EH (cell line): ENCODE measurements at regions not wholly inside any gene's neighbourhood (a gene's known extent, or its start where the extent isn't known, plus 50 kb on each side); places are given as distances from the start of the nearest gene placed in this dataset.

Source experiments
- DNase-seq: peaks from one replicate; pipeline ENCODE4 v3.0.0-alpha.2; 2015; ENCODE audit warnings: low read depth

DNA sequence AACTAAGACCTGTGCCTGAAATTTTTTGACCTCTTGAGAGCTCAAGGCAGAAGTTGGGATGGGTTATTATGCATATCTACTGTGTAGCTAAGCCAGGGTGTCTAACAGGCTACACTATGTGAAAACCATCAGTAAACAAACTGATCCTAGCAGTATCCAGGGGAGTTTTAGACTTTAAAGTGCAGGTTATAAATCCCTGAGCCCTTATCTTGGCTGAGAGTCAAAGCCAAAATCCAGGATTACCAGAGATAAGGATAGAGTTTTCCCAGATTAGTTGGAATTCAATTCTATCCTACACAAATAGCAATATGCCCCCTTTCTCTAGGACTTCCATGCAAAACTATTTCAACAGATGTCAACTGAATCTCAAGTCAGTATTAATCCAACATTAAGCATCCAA lies 1229.7 kb downstream of the GRIK2 start:
- no peak for DNase-seq

DNA sequence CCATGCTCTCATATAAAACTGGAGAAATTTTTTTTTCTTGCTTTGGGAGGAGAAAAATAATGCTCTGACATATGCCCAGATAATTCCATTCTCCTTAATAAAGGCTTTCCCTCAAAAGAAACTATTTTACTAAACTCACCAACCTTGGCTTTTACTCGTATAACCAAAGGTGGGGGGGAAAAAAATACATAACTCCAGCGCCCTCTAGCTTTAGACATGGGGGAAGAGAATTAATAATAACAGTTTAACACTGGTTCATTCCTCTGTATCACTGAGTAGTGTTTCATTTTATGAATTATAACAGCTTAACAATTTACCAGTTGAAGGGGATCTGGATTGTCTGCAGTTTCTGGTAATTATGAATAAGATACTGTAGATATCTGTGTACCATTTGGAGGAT lies 1226.1 kb downstream of the GRIK2 start:
- peak; percentile 30 for DNase-seq

DNA sequence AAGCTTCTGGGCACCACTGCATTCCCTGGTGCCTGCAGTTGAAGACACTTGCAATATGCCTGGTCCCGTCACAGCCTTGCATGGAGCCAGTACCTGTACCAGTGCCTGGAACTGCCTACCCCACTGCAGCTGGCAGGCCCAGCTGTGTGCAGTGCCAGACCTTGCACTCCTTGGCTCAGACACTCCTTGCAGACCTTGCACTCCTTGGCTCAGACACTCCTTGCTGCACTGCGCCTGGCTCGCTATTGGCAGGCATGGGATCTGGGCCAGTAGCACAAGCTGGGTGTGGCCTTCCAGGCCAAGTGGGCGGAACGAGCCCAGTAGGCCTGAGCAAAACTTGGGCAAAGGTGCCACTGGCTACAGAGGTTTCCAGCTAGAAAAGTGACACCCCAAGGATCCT lies 1189.1 kb downstream of the GRIK2 start:
- no peak for DNase-seq

DNA sequence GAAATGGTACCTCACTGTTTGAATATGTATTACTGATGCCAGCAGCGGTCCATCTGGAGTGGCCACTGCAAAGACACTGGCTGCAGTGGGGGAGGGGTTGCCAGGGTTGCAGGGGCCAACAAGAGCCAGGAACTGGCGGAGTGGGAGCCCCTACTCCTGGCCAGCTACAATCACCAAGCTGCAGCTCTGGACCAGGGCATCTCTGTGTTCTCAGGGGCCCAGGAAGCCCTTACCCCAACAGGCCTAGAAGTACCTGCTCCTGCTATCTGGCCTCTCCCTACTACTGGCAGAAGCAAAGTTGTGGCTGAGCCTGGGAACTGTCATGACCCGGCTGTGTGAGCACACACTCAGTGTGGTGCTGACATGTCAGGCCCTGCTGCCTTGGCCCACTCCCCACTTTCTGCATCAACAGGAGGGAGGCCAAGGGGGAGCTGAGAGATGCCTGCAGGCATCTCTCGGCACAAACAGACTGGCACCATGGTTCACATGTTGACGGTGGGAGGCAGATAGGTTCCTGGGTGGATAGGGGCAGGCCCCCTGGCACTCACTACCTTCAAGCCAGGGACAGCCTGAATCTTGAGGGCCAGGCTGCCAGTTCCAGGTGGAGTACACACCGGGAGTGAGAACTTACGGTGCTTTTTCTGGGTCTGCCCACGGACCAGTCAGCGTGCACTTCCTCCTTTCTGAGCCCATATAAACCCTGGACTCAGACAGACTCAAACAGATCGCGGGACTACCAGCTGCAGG lies 1188.0 kb downstream of the GRIK2 start:
- DNase-seq = no peak

DNA sequence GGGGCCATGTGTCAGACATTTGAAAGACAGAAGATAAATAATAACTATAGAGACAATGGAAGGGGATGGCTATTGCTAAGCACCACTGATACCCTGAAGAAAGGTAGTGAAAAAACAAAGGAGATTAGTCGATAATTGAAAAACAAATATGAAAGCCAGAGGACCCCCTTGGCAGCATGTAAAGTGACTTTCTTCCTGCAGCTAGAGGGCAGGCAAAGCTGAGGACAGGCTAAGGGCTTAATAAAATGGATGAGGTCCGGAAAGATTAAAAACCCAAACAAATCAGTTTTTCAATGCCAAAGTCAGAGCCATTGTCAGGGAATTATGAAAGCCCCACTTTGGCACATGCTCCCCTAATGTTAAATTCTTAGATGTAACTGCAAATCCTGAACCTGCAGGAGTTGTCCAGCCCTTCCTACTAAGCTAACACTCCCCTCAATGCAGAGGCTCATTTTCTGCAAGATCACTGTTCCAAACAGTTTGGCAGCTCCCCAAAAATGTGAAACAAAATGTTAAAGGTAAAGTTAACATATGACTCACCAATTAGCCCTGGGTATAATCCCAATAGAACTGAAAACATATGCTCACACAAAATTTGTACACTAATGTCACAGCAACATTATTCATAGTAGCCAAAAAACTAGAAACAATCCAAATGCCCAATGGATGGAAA lies 1177.9 kb downstream of the GRIK2 start:
- DNase-seq = no peak

DNA sequence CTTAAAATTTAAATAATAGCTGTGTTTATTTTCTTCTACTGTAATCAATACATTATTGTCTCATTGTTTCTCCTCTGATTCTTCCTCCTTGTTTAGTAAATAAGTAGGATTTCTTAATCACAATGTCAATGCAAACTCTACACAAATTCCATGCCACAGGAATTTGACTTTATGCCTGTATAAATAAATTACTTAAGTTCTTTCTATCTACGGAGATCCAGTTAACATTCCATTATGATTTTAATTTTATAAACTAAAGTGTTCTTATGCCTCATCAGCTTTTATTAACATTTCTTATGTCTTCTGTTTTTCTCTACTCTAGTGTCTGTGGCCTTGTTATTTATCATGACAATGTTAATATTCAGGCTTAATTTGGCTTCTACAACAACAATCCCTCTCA lies 1169.2 kb downstream of the GRIK2 start:
- DNase-seq = no peak

DNA sequence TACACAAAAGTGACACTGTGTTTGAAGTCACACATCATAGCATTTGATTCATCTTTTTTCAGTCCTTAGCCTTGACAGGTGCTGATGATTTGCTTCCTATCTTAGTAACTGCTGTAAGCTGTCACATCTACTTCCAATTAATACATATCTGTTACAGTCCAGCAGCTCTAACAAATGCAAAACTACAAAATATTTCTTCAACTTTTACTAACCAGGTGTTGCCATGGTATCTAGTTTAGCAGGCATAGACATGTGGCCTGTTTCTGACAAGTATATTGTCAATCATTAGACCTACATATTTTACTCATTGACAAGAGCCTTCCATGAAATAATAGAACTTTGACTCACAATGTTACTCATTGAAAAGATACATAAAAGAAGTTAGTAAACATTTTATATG lies 1159.7 kb downstream of the GRIK2 start:
- no peak for DNase-seq

DNA sequence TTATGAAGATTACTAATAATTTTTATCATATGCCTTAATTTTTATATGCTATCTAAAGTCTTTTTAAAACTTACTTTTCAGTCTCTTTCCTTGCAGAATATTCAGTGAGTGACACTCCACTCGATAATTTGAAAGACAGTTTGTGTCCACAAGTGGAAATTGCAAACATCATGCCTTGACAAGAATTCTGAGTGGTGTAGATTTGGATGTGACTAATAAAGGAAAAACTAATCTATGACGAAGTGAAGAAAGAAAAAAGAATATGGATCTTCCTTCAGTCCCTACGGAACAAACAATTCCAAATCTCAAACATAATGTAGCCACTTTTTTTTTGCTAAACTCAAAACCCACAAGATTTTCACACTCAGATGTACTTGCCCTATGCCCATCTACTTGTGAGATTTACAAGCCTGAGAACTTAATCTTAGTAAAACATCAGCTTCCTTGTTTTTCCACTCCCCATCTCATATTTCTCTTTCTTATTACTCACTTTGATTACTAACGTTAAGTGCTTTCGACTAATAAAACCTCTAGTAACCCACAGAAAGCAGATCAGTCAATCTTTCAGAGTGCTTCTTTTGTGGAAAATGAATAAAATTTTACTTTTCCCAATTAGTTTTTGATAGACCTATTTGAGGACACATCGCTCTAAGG lies 1155.8 kb downstream of the GRIK2 start:
- no peak for DNase-seq

DNA sequence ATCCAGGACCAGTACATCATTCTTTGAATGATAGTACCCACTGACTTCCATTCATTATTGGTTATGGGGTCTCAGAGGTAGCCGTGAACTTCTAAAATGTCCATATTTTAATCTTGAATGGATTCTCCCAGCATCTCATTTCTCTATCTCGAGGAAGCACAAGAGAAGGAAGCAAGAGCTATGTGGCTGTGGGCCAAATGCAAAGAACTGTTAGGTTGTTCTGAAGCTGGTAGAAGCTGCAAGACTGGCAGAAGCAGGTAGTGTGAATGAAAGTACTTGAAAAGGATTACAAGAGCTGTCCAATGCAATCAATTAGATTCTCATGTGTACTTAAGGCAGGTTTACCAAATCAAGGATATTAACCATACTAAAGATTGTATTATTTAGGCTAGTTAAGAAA lies 1131.8 kb downstream of the GRIK2 start:
- DNase-seq = no peak

DNA sequence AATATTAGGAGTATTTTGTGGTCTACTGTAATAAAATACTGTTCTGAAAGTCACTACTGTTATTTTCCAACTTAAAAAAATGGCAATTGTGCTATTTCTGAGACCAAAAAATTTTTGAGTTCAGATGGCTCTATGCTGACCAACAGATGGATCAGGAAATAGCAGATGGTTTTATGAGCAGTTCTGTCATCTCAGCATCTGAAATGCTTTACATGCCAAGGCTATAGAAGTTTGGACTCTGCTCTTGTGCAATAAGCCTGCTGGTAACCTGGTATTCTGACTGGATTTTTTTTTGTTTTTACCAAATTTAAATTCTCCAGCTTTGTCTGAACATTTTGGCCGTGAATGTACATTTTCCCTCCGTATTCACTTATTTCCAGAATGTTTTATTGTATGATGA lies 1127.5 kb downstream of the GRIK2 start:
- no peak for DNase-seq

DNA sequence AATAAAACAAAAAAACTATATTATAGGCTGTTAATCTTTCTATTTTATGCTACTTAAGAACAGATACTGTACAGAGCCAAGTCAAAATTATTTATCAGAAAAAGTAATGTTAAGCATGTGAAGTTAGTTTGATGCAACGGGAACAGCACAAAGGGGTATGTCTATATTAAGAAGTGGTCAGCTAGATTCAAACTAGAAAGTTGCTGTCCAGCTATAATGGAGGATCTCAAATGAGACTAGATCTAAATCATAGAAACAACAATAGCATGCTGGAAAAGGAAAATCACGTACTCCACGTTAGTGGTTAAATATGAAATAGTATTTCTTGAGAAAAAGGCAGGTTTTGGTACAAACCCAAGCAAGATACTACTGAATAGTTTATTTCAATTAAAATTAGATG lies 1124.0 kb downstream of the GRIK2 start:
- DNase-seq = no peak

DNA sequence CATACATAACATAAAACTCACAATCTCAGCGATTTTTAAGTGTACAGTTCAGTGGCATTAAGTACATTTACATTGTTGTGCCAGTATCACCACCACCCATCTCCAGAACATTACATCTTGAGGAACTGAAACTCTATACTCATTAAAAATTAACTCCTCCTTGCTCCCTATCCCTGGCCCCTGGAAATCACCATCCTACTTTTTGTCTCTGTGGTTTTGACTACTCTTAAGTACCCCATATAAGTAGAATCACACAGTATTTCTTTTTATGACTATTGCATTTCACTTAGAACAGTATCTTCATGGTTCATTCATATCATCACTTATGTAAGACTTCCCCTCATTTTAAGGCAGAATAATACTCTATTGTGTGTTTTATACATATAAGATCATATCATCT lies 1108.1 kb downstream of the GRIK2 start:
- DNase-seq = no peak

DNA sequence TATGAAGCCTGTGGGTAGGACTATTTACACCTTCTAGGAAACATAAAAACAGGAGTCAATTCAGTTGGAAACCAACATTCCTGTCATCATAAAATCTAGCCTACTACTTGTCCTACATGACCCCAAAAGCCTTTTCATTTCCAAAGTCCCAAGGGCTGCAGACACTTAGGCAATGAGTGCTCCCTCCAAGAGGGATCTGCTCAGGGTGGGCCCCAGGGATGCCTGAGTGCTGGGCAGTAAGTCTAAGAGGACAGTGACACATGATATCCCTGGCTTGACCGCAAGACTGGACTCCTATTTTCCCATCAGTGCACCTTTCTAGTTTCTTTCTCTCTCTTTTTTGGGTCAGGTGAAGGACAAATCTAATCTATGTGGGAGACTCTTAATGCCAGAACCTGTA lies 1101.3 kb downstream of the GRIK2 start:
- no peak for DNase-seq

DNA sequence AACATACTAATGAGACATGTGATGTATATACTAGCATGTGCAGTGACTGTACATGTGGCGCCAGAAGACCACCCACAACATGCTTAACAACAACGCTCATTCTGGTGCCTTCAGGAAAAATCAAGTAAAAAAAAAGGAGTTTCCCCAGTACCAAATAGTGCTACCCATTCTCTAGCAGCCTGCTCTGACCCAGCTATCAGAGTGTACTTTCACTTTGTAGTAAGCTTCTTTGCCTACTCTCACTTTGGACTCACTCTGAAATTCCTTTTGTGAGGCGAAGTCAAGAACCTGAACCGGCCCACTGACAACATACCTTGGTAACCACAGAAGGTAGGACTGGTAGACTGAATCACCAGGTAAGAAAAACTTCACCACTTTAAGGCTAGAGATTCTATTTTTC lies 1100.0 kb downstream of the GRIK2 start:
- DNase-seq = no peak

DNA sequence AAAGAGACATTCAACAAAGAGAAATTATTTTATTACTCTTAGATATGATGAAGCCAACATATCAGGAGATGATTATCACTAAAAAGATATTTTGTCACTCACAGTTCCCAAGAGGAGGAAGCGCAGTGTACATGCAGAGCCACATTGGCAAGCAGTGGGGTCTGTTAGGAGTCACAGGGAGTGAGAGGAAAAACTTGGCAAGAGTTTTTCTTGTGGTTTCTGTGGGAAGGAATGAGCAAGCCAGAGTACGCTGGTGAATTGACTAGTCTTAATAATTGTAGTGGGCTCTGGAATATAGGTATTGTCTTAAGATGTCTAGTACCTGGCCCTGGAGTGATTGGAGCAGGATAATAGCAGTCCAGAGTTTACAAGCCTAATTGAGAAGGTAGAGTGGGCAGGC lies 1095.2 kb downstream of the GRIK2 start:
- DNase-seq = peak; percentile 2

DNA sequence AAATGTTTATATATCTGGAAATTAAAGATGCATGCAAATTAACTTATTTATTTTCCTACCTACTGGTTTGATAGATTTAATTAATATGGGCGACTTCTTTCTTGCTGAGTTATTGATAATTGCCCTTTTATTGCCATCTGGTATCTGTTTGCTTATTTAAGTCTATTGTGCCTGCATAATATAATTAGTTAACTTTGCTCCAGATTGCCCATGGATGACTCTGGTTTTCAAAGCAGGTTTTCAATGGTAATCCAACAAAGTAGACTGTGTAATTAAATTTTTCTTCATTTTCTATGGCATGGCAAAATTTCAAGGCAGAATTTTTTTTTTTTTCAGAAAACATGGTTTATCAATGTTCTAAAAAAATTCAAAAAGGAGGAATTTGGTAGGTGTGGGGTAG lies 1092.0 kb downstream of the GRIK2 start:
- DNase-seq = no peak

DNA sequence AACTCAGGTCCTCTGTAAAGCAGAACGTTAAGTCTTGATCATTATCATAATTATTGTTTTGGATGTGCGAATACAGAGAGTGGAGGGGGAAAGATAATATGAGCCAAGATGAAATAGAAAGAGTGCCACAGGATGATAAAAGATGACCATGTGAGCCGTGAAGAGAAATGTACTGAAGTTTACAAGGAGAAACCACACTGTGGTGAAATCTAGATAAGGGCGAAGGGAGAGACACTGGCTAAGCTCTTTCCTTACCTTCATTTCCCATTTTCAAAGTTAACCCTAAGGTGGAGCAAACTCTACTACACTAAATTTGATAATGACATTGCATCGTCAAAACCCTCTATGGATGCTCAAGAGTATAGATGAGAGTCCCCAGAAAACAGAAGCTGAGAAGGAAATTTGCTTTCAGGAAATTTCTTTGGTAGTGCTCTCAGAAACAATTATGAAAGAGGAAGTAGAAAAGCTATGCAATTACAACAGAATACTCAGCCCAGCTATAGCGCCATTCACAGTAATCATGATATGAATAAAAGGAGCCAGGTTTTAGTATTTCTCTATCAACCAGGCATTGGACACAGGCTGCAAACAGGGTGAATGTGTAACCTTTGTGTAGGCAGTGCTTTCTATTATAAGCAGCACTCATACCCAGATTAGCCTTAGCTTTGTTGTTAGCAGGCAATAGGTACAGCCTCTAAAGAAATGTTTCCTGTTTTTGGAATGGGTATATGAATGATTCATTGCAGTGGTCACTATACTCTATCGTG lies 1080.7 kb downstream of the GRIK2 start:
- no peak for DNase-seq

DNA sequence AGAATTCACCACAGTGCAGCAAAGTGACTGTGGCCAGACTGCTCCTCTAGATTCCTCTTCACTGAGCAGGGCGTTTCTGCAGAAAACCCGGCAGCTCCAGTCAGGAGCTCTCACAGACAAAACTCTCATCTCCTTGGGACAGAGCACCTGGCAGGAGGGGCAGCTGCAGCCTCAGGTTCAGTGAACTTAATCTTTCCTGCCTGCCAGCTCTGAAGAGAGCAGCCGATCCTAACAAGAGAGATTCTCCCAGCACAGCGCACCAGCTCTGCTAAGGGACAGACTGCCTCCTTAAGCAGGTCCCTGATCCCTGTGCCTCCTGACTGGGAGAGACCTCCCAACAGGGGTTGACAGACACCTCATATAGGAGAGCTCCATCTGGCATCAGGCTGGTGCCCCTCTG lies 1065.5 kb downstream of the GRIK2 start:
- no peak for DNase-seq

DNA sequence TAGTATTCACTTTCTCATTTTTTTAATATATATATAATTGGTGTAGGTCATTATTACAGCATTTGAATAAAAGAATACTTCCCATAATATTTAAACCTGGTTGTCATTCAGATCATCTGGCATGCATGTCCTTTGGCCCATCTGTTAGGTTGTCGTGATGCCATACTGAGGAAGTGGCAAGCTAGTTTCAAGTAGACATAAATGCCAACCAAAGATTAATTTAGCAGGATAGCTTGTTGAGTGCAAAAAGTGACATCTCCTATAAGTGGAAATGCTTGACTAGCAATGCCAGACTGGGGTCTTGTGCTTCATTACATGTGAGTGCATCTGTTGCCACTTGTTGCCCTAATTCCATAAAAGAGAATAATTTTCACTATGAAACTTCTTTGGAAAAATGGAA lies 1044.7 kb downstream of the GRIK2 start:
- DNase-seq = no peak

DNA sequence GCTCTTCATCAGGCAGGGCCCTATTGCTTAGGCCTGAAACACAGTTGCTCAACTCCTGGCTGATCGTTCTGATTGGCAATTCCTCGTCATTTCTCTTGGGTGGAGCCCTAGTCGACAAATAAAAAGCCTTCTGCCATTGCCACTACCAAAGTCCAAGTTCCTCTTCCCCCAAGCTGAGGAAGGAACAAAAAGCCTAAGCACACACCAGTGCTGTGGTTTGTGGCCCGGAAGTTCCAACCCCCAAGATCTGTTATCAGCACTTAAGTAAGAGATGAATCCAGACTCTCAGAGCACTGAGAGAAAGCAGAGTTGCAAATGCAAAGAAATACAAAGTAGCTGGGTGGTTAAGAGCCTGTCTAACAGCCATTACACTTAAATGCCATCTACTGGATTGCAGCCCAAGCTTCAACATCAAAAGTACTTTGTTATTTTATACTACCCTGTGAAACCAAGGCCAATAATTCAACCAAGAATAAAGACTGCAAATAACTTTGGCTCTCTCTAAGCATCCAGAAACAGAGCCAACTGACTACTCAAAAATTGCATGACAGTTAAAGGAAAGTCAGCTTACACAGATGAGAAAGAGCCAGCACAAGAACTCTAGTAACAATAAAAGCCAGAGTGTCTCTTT lies 1024.0 kb downstream of the GRIK2 start:
- no peak for DNase-seq

DNA sequence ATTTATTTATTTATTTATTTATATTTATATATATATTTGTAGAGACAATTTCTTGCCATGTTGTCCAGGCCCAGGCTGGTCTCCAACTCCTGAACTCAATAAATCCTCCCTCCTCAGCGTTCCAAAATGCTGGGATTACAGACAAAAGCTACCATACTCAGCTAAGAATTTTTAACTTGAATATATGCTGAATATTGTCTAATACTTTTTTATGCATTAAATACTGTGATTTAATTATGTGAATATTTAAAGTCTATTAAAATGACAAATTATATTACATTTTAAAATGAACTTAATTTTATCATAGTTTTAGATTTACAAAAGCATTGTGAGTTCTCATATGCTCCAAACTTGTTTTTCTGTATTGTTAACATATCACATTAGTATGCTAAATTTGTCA lies 1022.4 kb downstream of the GRIK2 start:
- DNase-seq = no peak

DNA sequence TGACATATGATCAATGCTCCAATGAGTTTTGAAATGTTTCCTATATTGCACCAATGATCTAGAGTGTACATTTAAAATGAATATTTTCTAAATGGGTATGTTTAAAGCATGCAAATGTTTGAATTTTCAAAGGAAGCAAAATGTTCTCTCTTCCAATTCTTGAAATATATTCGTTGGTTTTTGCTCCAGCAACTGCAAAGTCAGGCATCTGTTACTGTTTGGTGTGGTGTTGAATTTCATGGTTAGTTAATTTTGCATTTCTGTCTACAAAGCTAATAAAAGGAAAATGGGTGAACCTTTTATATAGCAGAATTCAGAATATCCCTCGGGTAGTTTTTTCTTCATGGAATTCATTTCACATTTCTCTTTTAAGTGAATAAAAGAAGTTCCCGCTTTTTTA lies 1018.3 kb downstream of the GRIK2 start:
- DNase-seq = no peak
